Stimulated activated CD4-positive, alpha-beta T cell treated with anti-CD3 and anti-CD28 coated beads, TNF-alpha, amount 100 ng/mL, for 1 hour (primary cell): ENCODE measurements at regions not wholly inside any gene's neighbourhood (a gene's known extent, or its start where the extent isn't known, plus 50 kb on each side); places are given as distances from the start of the nearest gene placed in this dataset.

Experiments
- DNase-seq, 3 donors: peaks; one replicate each; pipeline ENCODE4 v3.0.0-alpha.2; 2020; ENCODE audit warnings: low read depth in 3 of 3, low spot score in 1 of 3

GRCh38 chr10:78160591-78160990 lies 126.9 kb downstream of the RPS24 start:
- no peak for DNase-seq

- DNase-seq = no peak
These were observed 129.2 kb downstream of the RPS24 start for GRCh38 chr10:78162853-78163252.

GRCh38 chr10:78164702-78165101 lies 131.0 kb downstream of the RPS24 start:
- no peak for DNase-seq

- DNase-seq = no peak
These were observed 131.5 kb downstream of the RPS24 start for GRCh38 chr10:78165172-78165571.

- no peak for DNase-seq
These were observed 132.0 kb downstream of the RPS24 start for GRCh38 chr10:78165617-78166016.

GRCh38 chr10:78166261-78166660 lies 132.6 kb downstream of the RPS24 start:
- DNase-seq = no peak

GRCh38 chr10:78169214-78169613 lies 135.6 kb downstream of the RPS24 start:
- DNase-seq = no peak

GRCh38 chr10:78170026-78170475 lies 136.4 kb downstream of the RPS24 start:
- DNase-seq = no peak

- no peak for DNase-seq
These were observed 138.2 kb downstream of the RPS24 start for GRCh38 chr10:78171633-78172400.

GRCh38 chr10:78173360-78174015 lies 139.8 kb downstream of the RPS24 start:
- no peak for DNase-seq

- no peak for DNase-seq
These were observed 141.9 kb downstream of the RPS24 start for GRCh38 chr10:78175444-78176015.

- no peak for DNase-seq
These were observed 143.0 kb downstream of the RPS24 start for GRCh38 chr10:78176320-78177317.

GRCh38 chr10:78177491-78178185 lies 144.0 kb downstream of the RPS24 start:
- DNase-seq = no peak

GRCh38 chr10:78178397-78178796 lies 144.7 kb downstream of the RPS24 start:
- DNase-seq = no peak

- DNase-seq = no peak
These were observed 145.3 kb downstream of the RPS24 start for GRCh38 chr10:78178940-78179339.

GRCh38 chr10:78179886-78180705 lies 146.4 kb downstream of the RPS24 start:
- no peak for DNase-seq

- no peak for DNase-seq
These were observed 147.9 kb downstream of the RPS24 start for GRCh38 chr10:78181381-78182055.

GRCh38 chr10:78182841-78183240 lies 149.2 kb downstream of the RPS24 start:
- DNase-seq = no peak
